ENCODE measurements at regions not wholly inside any gene's neighbourhood (a gene's known extent, or its start where the extent isn't known, plus 50 kb on each side); places are given as distances from the start of the nearest gene placed in this dataset.

- no peak for DNase-seq (ENCODE audit: low spot score)
- Histone ChIP-seq H3K27ac (no peak overlapping the region), H3K4me3 (no peak overlapping the region)
- TF ChIP-seq CTCF (IDR thresholded peaks at IDR 0.05), result no peak
Measured at GRCh38 chr11:82056450-82056849, 677.2 kb downstream of the FAM181B start.

GRCh38 chr11:82049199-82049598 is 684.5 kb downstream of the FAM181B start:
- no peak for DNase-seq (ENCODE audit: low spot score)
- no peak overlapping the region for H3K27ac ChIP-seq
- no peak for TF ChIP-seq CTCF (IDR thresholded peaks at IDR 0.05)
- H3K4me3 ChIP-seq, result no peak overlapping the region

GRCh38 chr11:82047200-82047599 is 686.5 kb downstream of the FAM181B start:
- Histone ChIP-seq H3K27ac (no peak overlapping the region), H3K4me3 (no peak overlapping the region)
- TF ChIP-seq CTCF (IDR thresholded peaks at IDR 0.05), result no peak
- no peak for DNase-seq (ENCODE audit: low spot score)

- DNase-seq (ENCODE audit: low spot score), result no peak
- TF ChIP-seq CTCF (IDR thresholded peaks at IDR 0.05), result no peak
- H3K4me3 ChIP-seq, result no peak overlapping the region
- H3K27ac ChIP-seq, result no peak overlapping the region
Measured at GRCh38 chr11:82046778-82047177, 686.9 kb downstream of the FAM181B start.

- no peak overlapping the region for H3K27ac ChIP-seq
- DNase-seq (ENCODE audit: low spot score), result no peak
- no peak overlapping the region for H3K4me3 ChIP-seq
- TF ChIP-seq CTCF (IDR thresholded peaks at IDR 0.05), result no peak
Measured at GRCh38 chr11:82045748-82046457, 687.8 kb downstream of the FAM181B start.

- no peak overlapping the region for H3K4me3 ChIP-seq
- no peak for DNase-seq (ENCODE audit: low spot score)
- TF ChIP-seq CTCF (IDR thresholded peaks at IDR 0.05), result no peak
- no peak overlapping the region for H3K27ac ChIP-seq
Measured at GRCh38 chr11:82043316-82043715, 690.3 kb downstream of the FAM181B start.

- Histone ChIP-seq H3K27ac (no peak overlapping the region), H3K4me3 (no peak overlapping the region)
- no peak for DNase-seq (ENCODE audit: low spot score)
- no peak for TF ChIP-seq CTCF (IDR thresholded peaks at IDR 0.05)
Measured at GRCh38 chr11:82041764-82042163, 691.9 kb downstream of the FAM181B start.

Measured in coronary artery (tissue), 2 donors.